PFSK-1 (cell line): ENCODE measurements at regions not wholly inside any gene's neighbourhood (a gene's known extent, or its start where the extent isn't known, plus 50 kb on each side); places are given as distances from the start of the nearest gene placed in this dataset.

Experiments
- FOXP2 ChIP-seq: optimal IDR thresholded peaks from 2 replicates; pipeline ENCODE3; 2011; ENCODE audit warnings: borderline replicate concordance, control low read depth, inconsistent platforms; ENCODE audit not compliant: insufficient read depth; ENCODE audit errors: extremely low read length, extremely low read depth
- POLR2AphosphoS5 ChIP-seq: IDR thresholded peaks from 2 replicates; pipeline ENCODE4 v1.6.1; 2012; ENCODE audit warnings: low read depth, mild to moderate bottlenecking, control low read depth, low read length, moderate library complexity
- SIN3A ChIP-seq: IDR thresholded peaks from 2 replicates; pipeline ENCODE4 v1.6.1; 2012; ENCODE audit warnings: mild to moderate bottlenecking, low read length, moderate library complexity, borderline replicate concordance; ENCODE audit not compliant: insufficient read depth
- TAF1 ChIP-seq: IDR thresholded peaks from 2 replicates; pipeline ENCODE4 v1.6.1; 2012; ENCODE audit warnings: low read length, control low read depth, borderline replicate concordance; ENCODE audit not compliant: insufficient read depth
- TF ChIP-seq, protein P1 (sequence below), 2 experiments: IDR thresholded peaks; 2 replicates each; pipeline versions ENCODE4 v1.6.1 to v1.8.0; 2011 to 2012; ENCODE audit warnings: low read depth in 2 of 2, low read length in 2 of 2, control low read depth in 1 of 2, inconsistent platforms in 1 of 2, mild to moderate bottlenecking in 1 of 2, moderate library complexity in 1 of 2; ENCODE audit not compliant: insufficient read depth in 1 of 2

DNA sequence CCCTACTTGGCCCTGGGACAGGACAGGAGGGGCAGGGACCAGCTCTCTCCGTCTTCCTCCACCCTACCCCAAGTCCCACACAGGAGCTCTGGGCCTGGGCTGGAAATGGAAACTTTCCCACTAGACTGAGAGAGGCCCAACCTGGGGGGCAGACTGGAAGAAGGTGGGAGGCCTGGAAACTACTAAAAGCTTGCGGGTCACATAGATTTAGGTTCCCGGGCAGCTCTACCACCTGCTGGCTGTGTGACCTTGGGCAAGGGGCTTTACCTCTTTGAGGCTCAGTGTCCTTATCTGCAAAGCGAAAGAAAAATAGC lies 49.9 kb upstream of the CCDC174 start:
- TF ChIP-seq POLR2AphosphoS5: no peak
- TF ChIP-seq SIN3A: no peak
- no peak for TF ChIP-seq FOXP2
- no peak for TF ChIP-seq TAF1
- TF ChIP-seq, protein P1, sequence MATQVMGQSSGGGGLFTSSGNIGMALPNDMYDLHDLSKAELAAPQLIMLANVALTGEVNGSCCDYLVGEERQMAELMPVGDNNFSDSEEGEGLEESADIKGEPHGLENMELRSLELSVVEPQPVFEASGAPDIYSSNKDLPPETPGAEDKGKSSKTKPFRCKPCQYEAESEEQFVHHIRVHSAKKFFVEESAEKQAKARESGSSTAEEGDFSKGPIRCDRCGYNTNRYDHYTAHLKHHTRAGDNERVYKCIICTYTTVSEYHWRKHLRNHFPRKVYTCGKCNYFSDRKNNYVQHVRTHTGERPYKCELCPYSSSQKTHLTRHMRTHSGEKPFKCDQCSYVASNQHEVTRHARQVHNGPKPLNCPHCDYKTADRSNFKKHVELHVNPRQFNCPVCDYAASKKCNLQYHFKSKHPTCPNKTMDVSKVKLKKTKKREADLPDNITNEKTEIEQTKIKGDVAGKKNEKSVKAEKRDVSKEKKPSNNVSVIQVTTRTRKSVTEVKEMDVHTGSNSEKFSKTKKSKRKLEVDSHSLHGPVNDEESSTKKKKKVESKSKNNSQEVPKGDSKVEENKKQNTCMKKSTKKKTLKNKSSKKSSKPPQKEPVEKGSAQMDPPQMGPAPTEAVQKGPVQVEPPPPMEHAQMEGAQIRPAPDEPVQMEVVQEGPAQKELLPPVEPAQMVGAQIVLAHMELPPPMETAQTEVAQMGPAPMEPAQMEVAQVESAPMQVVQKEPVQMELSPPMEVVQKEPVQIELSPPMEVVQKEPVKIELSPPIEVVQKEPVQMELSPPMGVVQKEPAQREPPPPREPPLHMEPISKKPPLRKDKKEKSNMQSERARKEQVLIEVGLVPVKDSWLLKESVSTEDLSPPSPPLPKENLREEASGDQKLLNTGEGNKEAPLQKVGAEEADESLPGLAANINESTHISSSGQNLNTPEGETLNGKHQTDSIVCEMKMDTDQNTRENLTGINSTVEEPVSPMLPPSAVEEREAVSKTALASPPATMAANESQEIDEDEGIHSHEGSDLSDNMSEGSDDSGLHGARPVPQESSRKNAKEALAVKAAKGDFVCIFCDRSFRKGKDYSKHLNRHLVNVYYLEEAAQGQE (IDR thresholded peaks at IDR 0.05; ENCODE audit: insufficient read depth in 1 of 2, low read depth in 2 of 2, low read length in 2 of 2): no peak
